Right hindlimb (tissue), 1 donor: ENCODE measurements at regions not wholly inside any gene's neighbourhood (a gene's known extent, or its start where the extent isn't known, plus 50 kb on each side); places are given as distances from the start of the nearest gene placed in this dataset.
"Not testable (repeated sequence)": the region's sequence is repeated elsewhere in the genome, so short reads cannot be mapped to it uniquely, and the experiment has no call there.

Experiments
- DNase-seq: peaks from one replicate; pipeline ENCODE4 v3.0.0-alpha.2; 2018

DNA sequence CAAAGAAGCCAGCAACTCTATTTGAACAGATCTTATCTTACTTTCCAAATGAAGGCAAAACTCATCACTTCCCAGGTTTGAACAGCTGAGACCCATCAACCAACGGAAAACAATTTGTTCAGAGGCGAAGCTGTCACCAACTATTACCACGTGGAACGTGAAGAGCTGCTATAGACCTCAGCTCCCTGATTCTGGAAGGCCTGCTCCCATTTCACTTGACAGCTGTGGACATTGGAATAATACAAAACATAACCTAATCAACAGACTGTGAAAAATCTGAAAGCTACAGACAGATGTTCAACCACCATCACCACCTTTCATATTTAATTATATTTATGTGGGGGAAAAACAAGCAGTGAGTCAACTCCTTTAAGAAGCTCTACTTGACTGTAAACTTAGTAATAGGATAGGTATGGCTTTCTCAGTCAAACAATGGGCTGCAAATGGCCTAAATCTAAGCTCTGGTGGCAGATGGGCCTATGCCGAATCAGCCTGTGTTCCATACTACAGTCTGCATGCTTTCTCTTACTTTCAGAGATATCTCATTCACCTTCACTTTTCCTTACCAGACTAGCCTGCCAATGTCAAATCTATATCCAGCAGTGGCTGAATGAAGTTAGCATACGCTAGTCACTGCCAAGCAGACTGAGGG is 896.4 kb downstream of the TDRD15 start:
- no peak for DNase-seq

DNA sequence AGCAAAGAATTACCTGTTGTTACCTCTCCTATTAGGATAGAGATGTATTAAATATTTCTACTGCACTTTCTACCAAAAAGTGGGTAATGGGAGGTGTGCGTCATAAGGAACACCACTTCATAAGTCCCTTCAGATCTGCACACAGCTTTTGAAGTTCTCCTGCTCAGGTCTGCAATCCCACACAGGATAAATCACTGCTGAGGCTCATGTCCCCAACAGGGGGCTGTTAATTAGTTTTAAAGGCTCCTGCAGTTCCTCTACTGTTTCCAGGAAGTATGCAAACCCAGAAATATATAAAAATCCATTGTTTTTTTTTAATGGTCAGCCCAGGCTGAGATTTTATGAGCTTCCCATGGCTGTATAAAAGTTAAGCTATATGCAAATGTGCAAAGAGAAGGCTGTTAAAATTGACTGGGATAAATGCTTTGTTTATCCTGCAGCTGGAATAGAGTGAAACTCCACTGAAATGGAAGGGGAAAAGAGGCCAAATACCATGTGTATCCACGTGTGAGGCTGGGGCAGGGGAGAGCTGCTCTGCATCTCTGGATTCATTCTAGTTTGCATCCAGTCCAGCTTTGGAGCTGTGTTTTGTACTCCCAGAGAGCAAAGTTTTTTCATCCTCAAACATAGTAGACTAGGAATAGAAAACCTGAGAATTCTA is 903.7 kb downstream of the TDRD15 start:
- peak; percentile 27 for DNase-seq

DNA sequence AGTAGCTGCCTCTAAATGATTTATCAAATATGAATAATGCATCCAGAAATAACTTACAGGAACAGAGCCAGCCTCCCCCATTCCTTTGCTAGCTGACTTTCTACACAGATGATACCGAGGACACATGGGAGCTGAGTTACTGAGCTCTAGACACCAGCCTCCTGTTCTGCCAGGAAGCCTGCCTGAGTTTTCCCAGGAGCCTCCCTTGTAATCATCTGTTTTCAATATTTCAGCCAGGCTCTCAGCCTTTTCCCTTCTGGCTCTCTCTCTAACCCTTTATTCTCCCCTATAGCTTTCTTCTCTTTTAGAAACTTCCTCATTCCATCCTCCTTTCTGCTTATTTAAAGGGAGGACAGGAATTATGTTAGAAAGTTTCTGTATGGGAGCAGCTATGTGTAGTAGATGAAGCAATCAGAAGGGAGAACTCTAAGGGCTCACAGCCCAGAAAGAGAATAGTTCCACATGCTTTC is 911.6 kb downstream of the TDRD15 start:
- peak; percentile 78 for DNase-seq

DNA sequence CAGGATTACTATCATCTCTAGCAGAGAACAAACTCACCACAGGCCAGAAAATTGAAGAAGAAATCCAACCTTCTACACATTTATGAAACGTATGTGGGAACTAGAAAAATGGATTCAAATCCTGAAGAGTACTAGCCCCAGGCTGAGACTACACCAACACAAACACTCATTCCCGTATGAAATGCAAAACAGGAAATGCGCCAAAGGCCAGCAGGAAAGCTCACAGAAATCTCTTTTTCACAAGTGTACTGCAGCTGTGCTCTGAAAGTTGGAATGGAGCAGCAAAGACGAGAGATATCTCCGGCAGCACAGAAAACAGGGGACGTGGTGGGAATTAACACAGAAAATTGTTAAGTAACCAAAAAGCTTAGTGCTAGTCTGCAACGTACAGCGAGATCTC is 913.5 kb downstream of the TDRD15 start:
- peak; percentile 71 for DNase-seq

DNA sequence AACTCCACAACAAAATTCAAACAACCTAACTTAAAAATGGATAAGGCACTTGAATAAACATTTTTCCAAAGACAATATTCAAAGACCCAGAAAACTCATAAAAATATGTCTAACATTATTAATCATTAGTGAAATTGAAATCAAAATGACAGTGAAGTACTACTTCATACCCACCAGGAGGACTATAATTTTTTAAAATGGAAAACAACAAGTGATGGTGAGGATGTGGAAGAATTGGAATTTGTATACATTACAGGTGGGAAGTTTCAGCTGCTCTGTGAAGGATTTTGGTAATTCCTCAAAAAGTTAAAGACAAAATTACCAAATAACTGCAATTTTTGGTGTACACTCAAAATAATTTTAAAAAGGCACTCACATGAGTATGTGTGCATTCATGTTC is 920.0 kb downstream of the TDRD15 start:
- DNase-seq: no peak

DNA sequence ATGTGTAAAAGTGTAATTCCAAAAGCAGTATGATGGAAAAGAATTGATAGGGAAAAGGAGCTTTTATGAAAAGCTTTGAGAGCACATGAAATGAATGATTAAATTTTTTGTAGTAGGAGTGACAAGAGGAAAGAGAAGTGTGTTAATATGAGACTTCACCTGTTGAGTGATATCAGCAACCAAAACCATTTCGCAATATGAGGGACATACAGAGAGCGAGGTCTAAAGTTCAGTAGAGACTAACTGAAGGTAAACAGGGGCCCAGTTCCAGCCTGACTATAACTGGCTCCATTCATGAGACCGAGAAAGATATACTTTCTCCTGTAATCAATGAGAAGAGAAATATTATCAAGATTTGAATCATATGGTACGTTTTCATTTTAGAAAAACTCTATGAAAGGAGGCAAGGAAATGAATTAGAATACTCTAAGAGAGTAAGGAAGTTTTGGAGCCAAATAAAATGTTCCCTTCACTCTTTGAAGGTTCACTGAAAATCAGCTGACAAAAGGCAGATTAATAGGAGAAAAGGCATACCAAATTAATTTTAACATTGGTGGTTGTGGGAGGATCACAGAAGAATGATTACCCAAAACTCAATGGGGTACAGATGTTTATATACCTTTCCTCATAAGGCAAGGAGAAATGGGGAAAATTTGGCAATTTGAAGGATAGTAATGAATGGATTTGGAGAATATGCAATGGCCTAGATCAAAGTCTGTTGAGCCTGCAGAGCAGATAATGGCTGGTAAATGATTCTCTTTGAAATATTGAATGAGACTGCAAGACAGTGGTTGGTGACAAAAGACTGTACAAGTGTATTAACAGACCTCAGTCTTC is 932.2 kb downstream of the TDRD15 start:
- DNase-seq: no peak

DNA sequence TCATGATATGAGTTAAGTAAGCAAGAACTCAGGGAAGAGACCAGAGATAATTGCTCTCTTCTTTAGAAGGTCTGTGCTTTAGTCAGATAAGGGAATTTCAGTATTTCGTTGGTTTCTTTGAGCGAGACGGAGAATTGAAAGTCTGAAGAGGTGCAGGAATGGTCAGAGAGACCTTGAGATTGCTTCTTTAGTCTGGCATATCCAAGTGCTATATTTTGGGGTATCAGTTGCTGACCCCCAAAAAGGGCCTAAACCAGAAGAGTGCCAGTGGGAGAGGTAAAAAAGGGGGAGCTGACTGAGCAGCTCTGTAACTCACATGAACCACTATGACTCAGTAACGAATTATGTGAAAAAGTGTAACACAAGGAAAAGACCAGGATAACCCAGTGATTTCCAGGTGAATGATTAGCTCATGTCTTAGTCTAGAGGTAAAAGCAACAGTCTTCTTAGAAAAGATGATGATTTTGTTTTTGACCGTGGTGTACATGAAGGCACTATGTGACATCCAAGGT is 932.9 kb downstream of the TDRD15 start:
- DNase-seq: no peak

DNA sequence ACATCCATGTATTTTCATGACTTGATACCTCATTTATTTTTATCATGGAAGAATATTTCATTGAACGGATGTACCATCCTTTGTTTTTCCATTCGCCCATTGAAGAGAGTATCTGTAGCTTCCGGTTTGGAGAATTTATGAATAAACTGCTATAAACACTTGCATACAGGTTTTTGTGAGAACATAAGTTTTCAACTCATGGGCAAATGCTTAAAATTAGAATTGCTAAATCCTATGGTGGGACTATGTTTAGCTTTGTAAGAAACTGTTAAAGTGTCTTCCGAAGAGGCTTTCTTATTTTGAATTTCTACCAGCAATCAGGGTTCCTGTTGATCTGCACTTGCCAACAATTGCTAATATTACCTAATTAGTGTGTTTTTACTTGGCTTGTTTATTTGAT is 938.9 kb downstream of the TDRD15 start:
- DNase-seq: no peak

DNA sequence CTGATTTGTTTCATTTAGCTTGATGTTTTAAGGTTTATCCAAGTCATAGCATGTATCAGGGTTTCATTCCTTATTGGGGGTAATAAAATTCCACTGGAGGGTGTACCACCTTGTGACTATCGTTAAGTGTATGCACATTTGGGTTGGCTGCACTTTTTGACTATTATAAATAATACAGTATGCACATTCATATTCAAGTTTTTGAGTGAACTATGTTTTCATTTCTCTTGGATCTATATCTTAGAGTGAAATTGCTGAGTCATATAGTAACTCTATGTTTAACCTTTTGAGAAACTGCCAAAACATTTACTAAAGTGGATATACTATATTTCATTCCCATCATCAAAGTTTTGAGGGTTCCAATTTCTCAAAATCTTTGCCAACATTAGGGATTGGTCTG is 952.7 kb downstream of the TDRD15 start:
- DNase-seq: no peak

DNA sequence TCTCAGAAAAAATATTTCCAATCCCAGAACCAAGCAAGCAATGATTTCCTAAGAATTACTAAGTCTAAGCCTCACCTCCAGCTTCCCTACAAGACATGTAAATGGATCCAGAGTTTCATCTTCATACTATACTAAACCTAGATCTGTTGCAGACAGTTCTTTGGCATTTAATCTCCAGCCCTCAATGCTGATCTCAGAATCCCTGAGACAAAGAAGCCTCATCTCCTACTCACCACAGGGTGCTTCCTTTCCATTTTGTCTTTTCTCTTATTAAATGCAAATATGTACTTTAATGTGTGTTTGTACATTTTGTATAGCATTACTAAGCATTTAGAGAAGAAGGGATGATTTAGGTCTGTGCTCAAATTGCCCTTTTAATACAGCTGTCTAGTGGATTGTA is 954.9 kb downstream of the TDRD15 start:
- no peak for DNase-seq

DNA sequence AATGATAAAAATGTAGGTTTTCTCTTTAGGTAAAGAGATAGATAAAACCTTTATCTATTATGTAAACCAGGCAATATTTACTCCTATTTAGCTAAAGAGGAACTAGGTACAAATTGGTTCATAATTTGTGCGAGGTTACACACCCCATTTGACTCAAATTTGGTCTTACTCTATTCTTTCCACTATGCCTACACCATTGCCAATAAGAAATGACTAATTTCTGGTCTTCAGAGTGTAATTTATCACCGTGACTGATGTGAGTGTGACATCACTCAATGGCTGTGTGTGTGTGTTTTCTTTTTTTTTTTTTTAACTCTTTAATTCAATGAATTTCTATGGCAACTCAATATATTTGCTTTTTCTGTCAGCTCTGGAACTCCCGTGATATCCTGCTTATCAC is 955.8 kb downstream of the TDRD15 start:
- no peak for DNase-seq

DNA sequence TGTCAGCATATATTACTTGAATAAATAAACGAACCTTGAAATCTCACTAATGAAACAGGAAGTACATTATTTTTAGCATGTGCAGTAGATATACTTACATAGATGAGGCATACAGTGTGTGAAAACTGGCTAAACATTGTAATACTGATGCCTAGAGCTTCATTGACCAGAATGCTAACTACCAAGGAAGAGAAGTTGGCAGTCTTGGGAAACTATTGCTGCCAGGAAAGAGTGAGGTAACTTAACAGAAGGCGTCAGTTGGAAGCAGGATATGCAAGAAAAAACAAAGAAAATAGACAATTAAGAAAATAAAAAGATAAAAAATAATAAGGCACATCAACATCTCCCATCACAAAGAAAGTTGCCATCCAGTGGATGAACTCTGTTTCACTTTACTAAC is 963.0 kb downstream of the TDRD15 start:
- peak; percentile 16 for DNase-seq

DNA sequence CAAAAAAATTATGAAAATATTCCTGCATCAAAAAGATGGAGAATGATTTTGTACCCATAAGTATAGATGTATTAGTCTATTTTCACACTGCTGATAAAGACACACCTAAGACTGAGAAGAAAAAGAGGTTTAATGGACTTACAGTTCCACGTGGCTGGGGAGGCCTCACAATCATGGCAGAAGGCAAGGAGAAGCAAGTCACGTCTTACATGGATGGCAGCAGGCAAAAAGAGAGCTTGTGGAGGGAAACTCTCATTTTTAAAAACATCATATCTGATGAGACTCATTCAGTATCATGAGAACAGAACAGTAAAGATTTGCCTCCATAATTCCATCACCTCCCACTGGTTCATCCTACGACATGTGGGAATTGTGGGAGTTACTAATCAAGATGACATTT is 979.8 kb downstream of the TDRD15 start:
- DNase-seq: not testable (repeated sequence)

DNA sequence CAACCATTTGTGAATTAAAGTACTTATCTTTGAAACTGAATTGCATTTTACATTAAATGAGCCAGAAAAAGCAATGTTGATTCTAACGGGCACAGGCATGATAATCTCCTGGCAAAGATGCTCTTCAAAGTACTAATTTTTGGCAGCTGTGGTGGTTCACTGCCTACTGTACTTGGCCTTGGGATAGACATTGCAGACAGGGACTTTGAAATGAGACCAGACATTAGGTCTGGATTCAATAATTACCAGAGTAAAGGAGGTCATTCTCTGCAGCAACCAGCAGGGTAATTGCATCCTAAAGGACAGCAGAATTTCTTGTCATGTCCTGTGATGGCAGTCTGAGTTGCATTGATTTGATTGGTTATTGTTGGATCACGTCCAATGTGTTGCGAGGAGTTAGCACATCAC is 986.5 kb downstream of the TDRD15 start:
- no peak for DNase-seq

DNA sequence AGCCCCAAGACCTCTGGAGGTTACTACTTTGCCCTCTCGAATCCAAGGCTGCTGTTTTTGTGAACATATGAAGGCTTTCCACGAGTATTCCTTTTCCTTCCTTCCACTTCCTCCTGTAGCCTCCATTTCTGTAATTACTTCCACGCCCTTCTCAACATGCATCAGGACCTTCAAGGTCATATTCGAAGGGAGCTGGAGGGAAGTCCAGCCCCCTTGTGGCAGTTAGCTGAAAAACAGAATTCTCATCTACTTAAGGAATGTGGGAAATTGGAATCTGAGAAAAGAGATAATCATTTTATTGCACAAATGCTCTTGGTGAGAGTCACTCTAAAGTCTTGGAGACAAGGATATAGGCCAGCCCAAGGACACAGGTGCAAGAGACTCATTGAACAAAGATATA is 1000.2 kb downstream of the TDRD15 start:
- DNase-seq: no peak

DNA sequence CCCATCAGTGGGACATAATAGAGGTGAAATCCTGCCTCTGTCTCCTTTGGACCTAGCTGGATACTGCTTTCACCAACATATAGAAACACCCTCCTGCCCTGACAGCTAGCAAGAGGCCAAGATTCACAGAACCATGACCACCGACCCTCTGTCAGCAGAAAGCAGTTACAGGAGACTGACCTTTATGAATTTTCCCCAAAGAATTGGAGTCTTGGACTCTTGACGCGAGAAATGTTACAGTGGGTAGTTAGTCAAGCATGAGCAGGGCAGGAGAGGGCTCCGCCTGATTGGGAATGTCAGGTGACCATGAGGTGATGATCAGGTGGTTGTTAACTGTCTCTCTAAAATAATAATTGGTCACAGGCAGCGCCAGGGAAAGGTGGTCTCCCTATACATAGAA is 1002.3 kb downstream of the TDRD15 start:
- DNase-seq: no peak

DNA sequence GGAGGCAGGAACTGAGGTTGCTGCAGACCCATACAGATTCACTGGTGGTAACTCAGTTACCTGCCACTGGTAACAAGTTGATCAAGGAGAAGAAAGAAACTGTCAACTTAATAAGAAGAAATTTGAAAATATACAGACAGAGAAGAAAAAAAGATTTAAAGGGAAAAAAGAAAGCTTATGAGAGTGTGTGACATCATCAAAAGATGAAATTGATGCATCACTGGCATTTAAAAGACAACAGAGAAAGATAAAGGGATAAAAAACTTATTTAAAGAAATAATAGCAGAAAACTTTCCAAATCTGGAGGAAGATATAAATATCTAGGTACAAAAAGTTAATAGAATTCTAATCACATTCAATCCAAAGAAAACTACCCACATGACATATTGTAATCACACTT is 1003.2 kb downstream of the TDRD15 start:
- no peak for DNase-seq

DNA sequence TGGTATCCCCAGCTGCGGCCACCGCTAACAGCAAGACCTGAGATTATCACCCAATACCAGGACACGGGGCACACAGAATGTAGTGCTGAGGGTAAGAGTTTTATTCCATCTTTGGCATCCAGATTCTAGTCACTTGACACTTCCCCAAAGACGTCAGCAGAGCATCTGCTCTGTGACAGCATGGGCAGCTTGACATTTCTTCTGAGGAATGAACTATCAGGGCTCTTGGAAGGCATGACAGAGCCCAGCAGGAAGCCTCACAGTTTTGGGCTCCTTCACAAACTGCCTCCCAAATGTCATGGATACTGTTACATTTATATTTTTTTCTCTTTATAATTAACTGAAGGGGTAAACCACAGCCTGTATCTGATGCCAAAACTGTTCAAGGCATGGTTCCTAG is 1010.7 kb downstream of the TDRD15 start:
- no peak for DNase-seq

DNA sequence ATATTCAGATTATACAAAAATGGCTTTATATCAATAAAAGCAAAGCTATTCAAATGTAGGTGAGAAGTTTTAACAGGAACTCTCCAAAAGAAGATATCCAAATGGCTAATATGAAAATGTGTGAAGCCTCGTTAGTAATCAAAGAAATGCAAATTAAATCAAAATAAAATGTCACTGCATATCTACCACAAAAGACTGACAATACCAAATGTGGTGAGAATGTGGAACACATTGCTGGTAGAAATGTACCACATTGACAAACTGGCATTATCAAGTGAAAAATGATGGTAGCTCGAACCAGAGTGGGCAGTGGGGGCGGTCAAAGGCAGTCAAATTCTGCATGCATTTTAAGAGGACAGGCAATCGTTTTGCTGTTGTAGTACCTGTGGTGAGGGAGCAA is 1012.7 kb downstream of the TDRD15 start:
- no peak for DNase-seq

DNA sequence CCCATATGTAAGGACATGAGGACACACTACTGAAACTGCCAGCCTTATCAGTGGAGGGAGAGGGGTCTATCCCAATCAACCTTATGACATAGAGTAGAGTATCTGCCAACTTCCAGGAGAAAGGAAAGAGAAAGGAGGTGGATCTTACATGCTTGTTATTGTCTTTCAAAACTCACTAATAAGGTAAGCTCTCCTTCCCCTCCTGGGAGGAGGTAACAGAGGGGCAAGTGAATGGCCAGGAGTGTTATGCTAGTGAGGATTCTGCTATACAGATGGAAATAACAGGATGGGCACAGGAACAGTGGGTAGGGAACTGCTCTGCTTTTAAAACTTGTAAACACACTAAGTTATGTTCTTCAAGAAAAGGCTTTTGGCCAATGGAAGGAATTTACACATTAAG is 1020.1 kb downstream of the TDRD15 start:
- DNase-seq: no peak

DNA sequence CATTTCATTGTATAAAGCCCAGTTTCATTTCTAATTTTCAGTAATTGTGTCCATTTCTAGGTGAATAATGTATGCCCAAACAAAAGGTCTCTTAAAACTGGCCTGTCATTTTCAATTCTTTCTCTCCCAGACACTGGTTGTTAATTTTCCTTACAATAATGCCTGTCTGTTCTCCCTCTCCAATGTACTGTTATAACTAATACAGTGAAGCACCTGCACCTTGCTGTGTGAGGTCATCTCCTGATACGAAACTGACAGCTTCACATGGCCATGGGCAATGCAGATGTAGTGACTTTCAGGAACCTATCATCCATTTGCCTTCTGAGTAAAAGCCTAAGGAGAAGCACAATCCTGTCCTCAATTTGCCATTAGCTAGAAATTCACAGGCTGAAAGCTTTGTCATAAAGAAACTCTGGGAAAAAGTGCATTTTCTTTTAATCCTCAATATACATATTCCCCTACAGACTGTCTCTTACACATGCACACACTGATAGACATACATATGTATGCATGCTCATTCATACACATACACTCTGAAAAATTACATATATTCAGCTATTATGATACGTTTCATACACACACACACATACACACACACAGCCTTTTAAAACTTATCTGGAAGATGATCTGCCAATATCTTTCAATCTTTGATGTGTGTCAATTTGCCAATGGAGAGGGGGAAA is 1030.3 kb downstream of the TDRD15 start:
- no peak for DNase-seq

DNA sequence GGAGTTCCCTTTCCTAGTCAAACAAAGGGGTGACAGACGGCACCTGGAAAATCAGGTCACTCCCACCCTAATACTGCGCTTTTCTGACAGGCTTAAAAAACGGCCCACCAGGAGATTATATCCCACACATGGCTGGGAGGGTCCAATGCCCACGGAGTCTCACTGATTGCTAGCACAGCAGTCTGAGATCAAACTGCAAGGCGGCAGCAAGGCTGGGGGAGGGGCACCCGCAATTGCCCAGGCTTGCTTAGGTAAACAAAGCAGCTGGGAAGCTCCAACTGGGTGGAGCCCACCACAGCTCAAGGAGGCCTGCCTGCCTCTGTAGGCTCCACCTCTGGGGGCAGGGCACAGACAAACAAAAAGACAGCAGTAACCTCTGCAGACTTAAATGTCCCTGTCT is 1032.9 kb downstream of the TDRD15 start:
- not testable (repeated sequence) for DNase-seq

DNA sequence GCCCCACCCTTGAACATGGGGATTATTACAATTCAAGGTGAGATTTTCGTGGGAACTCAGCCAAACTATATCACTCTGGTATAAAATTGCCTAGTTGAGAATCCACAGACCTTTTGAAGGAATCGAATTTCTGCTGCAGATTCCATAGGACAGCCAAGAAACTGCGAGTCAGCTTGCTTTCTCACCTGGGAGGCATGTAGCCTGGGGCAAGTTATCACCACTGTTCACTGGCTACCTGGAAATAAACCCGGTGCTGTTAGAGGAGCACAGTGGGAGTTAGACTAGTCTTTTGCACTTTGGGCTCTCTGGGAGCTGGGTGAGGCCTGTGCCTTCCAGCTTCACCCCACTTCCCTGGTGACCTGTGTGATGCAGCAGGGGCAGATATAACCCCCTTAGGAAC is 1043.5 kb downstream of the TDRD15 start:
- DNase-seq: no peak
